ENCODE measurements at regions not wholly inside any gene's neighbourhood (a gene's known extent, or its start where the extent isn't known, plus 50 kb on each side); places are given as distances from the start of the nearest gene placed in this dataset.

DNA sequence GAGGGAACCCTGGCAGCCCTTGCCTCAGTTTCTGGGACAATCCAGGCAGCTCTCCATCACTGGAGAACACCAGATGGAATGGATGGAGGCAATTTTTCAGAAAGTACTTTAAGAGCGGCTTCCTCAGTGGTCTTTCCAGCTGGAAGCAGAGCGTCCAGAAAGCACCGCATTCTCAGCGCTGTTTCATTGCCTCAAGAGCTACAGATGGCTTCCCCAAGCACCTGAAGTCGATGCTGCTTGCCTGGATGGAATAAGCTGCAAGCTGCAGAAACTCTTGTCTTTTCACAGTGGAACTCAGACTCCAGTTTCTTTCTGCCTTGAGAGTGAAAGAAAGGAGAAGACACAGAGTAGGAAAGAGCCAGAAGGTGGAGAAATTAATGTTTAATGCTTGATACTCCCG, 766.9 kb downstream of the TDRD15 start:
- Histone ChIP-seq H3K27ac (ENCODE audit: extremely low read length, insufficient read depth, low read length) (no peak overlapping the region), H2AFZ (ENCODE audit: low read length) (no peak overlapping the region), H3K9ac (ENCODE audit: insufficient read depth, low read depth, low read length) (no peak overlapping the region), H3K36me3 (replicated peaks in 1 of 2; ENCODE audit: control insufficient read depth in 1 of 2, insufficient read depth in 2 of 2, low read length in 2 of 2) (no peaks in the 10 kb centered on the region), H3K4me1 (ENCODE audit: insufficient read depth, low read length) (no peaks in the 10 kb centered on the region), H3K4me3 (replicated peaks in 1 of 3; ENCODE audit: insufficient read depth in 1 of 3, low read depth in 2 of 3, low read length in 3 of 3) (no peak overlapping the region), H3K27me3 (ENCODE audit: control insufficient read depth in 1 of 2, insufficient read depth in 2 of 2, low read length in 2 of 2) (no peaks in the 10 kb centered on the region; a peak in 2 of 5 replicates), H4K20me1 (ENCODE audit: insufficient read depth, low read length) (no peaks in the 10 kb centered on the region), H3K4me2 (ENCODE audit: low read depth, low read length) (no peak overlapping the region), H3K9me3 (ENCODE audit: low read length) (peaks cover 13% of the 10 kb centered on the region; the same call in 1 of the 2 replicates), H3K79me2 (ENCODE audit: insufficient read depth, low read length) (no peaks in the 10 kb centered on the region)
- no peak for DNase-seq (ENCODE audit: low spot score)
- no peak for FAIRE-seq
- 26% methylated on average over 6 of the region's 6 CpGs for WGBS (ENCODE audit: low lambda C conversion rate)
- POLR2A ChIA-PET = no interaction called here
- no TSS peak for BruUV-seq (replicated peaks)
- intact Hi-C loops (cut with micrococcal nuclease; ENCODE audit: unreplicated experiment) (no loop called here), in situ Hi-C loops (cut with HindIII; ENCODE audit: extremely low pct_ligation_motif_present, low pct_unique_long_range_greater_than_20kb) (no loop called here)
- CTCF ChIA-PET (ENCODE audit: low intra/inter-chr PET ratio, low total read pairs) = no interaction called here
- TF ChIP-seq SKI (IDR thresholded peaks at IDR 0.05; ENCODE audit: partially characterized antibody) = no peak
- peak; percentile 3 for TF ChIP-seq HNRNPH1 (optimal IDR thresholded peaks at IDR 0.05; ENCODE audit: low read depth, low read length)
- ATAC-seq = no peak

DNA sequence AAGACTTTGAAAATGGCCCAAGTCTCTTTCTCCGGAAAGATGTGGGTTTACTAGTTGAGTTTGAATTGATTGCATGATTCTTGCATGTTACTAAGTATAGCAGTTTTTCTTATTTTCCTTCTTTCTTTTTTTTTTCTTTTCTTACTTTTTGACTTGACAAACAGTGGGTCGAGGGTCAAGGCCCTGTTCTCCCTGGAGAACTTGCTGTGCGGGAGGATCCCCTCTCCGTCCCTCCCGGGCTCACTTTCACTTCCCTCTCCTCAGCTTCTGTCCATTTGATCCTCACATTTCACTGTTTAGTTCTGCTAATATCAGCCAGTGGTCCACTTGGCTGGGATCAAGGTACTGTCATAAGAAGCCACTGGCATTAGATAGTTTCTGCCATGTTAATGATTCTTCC, 767.4 kb downstream of the TDRD15 start:
- 39% methylated on average over 5 of the region's 5 CpGs for WGBS (ENCODE audit: low lambda C conversion rate)
- BruUV-seq (replicated peaks) = no TSS peak
- Histone ChIP-seq H3K4me1 (ENCODE audit: insufficient read depth, low read length) (no peaks in the 10 kb centered on the region), H3K27me3 (ENCODE audit: control insufficient read depth in 1 of 2, insufficient read depth in 2 of 2, low read length in 2 of 2) (no peaks in the 10 kb centered on the region; a peak in 2 of 5 replicates), H3K79me2 (ENCODE audit: insufficient read depth, low read length) (no peaks in the 10 kb centered on the region), H3K4me3 (replicated peaks in 1 of 3; ENCODE audit: insufficient read depth in 1 of 3, low read depth in 2 of 3, low read length in 3 of 3) (no peak overlapping the region), H3K4me2 (ENCODE audit: low read depth, low read length) (no peak overlapping the region), H3K36me3 (replicated peaks in 1 of 2; ENCODE audit: control insufficient read depth in 1 of 2, insufficient read depth in 2 of 2, low read length in 2 of 2) (no peaks in the 10 kb centered on the region), H3K9ac (ENCODE audit: insufficient read depth, low read depth, low read length) (no peak overlapping the region), H2AFZ (ENCODE audit: low read length) (no peak overlapping the region), H4K20me1 (ENCODE audit: insufficient read depth, low read length) (no peaks in the 10 kb centered on the region), H3K27ac (ENCODE audit: extremely low read length, insufficient read depth, low read length) (no peak overlapping the region), H3K9me3 (ENCODE audit: low read length) (peaks cover 9% of the 10 kb centered on the region; the same call in 1 of the 2 replicates)
- no peak for ATAC-seq
- CTCF ChIA-PET (ENCODE audit: low intra/inter-chr PET ratio, low total read pairs) = no interaction called here
- POLR2A ChIA-PET = no interaction called here
- TF ChIP-seq AGO1 (IDR thresholded peaks at IDR 0.05; ENCODE audit: low read depth, low read length, poor library complexity, severe bottlenecking) (no peak), ZNF138 (CRISPR knock-in tag; IDR thresholded peaks at IDR 0.05; ENCODE audit: low read depth) (no peak), SOX5 (CRISPR knock-in tag; IDR thresholded peaks at IDR 0.05; ENCODE audit: borderline replicate concordance) (no peak), MATR3 (CRISPR knock-in tag; IDR thresholded peaks at IDR 0.05) (no peak), RBAK (CRISPR knock-in tag; IDR thresholded peaks at IDR 0.05) (no peak), CBX5 (CRISPR knock-in tag; IDR thresholded peaks at IDR 0.05; ENCODE audit: borderline replicate concordance) (no peak), RARA (CRISPR knock-in tag; IDR thresholded peaks at IDR 0.05) (no peak), SALL2 (CRISPR knock-in tag; IDR thresholded peaks at IDR 0.05) (no peak), CCAR2 (optimal IDR thresholded peaks at IDR 0.05; ENCODE audit: low read depth, low read length) (no peak), ZNF44 (CRISPR knock-in tag; IDR thresholded peaks at IDR 0.05) (no peak), DMAP1 (CRISPR knock-in tag; IDR thresholded peaks at IDR 0.05) (no peak)
- TF ChIP-seq, protein P1, sequence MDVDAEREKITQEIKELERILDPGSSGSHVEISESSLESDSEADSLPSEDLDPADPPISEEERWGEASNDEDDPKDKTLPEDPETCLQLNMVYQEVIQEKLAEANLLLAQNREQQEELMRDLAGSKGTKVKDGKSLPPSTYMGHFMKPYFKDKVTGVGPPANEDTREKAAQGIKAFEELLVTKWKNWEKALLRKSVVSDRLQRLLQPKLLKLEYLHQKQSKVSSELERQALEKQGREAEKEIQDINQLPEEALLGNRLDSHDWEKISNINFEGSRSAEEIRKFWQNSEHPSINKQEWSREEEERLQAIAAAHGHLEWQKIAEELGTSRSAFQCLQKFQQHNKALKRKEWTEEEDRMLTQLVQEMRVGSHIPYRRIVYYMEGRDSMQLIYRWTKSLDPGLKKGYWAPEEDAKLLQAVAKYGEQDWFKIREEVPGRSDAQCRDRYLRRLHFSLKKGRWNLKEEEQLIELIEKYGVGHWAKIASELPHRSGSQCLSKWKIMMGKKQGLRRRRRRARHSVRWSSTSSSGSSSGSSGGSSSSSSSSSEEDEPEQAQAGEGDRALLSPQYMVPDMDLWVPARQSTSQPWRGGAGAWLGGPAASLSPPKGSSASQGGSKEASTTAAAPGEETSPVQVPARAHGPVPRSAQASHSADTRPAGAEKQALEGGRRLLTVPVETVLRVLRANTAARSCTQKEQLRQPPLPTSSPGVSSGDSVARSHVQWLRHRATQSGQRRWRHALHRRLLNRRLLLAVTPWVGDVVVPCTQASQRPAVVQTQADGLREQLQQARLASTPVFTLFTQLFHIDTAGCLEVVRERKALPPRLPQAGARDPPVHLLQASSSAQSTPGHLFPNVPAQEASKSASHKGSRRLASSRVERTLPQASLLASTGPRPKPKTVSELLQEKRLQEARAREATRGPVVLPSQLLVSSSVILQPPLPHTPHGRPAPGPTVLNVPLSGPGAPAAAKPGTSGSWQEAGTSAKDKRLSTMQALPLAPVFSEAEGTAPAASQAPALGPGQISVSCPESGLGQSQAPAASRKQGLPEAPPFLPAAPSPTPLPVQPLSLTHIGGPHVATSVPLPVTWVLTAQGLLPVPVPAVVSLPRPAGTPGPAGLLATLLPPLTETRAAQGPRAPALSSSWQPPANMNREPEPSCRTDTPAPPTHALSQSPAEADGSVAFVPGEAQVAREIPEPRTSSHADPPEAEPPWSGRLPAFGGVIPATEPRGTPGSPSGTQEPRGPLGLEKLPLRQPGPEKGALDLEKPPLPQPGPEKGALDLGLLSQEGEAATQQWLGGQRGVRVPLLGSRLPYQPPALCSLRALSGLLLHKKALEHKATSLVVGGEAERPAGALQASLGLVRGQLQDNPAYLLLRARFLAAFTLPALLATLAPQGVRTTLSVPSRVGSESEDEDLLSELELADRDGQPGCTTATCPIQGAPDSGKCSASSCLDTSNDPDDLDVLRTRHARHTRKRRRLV (CRISPR knock-in tag; IDR thresholded peaks at IDR 0.05) = no peak
- FAIRE-seq = no peak
- in situ Hi-C loops (cut with HindIII; ENCODE audit: extremely low pct_ligation_motif_present, low pct_unique_long_range_greater_than_20kb) (no loop called here), intact Hi-C loops (cut with micrococcal nuclease; ENCODE audit: unreplicated experiment) (no loop called here)
- no peak for DNase-seq (ENCODE audit: low spot score)

All from HepG2 (cell line).